NOMO-1 (cell line): ENCODE measurements at regions not wholly inside any gene's neighbourhood (a gene's known extent, or its start where the extent isn't known, plus 50 kb on each side); places are given as distances from the start of the nearest gene placed in this dataset.

Experiments
- DNase-seq, 2 experiments: peaks; one replicate each; lab custom pipeline; 2025; ENCODE audit not compliant: unreplicated experiment in 2 of 2; lab: John Stamatoyannopoulos, UW

GRCh38 chr2:37832590-37833197 is 92.4 kb upstream of the RMDN2 start:
- peak; percentile 46 to 87 for DNase-seq

- DNase-seq: no peak
These were observed 91.7 kb upstream of the RMDN2 start for GRCh38 chr2:37833423-37833822.

GRCh38 chr2:37836270-37836669 is 88.8 kb upstream of the RMDN2 start:
- DNase-seq: no peak

- DNase-seq: no peak
These were observed 88.4 kb upstream of the RMDN2 start for GRCh38 chr2:37836711-37837110.

DNA sequence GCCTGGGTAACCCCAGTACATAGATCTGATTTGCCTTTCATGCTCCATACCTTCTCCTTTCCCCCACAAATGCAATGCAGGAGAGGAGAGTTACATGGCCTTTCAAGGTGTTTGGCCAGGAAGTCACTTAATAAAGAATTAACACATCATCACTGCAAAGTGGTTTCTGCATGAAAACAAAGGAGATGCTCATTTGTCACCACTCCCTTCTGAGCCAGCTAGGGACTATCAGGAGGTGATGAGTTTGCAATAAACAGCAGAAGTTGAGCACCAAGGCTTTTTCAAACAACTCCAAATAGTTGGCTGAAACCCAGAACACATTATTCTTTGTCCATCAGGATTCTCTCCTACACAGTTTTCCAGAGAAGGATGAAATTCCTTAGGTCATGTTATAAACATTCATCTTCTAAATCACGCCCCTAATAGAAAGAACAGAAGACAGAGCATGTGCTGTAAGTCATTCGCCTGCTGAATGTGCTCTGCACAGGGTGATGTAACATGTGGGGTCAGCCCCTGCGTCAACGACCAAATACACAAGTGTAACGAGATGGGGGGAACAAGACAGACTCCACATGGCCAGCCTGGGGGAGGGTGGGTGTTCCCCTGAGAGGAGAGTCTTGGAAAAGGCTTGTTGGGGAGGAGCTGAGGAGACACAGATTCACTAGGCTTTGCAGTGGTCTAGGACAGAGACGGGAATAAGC is 87.3 kb upstream of the RMDN2 start:
- no peak for DNase-seq

DNA sequence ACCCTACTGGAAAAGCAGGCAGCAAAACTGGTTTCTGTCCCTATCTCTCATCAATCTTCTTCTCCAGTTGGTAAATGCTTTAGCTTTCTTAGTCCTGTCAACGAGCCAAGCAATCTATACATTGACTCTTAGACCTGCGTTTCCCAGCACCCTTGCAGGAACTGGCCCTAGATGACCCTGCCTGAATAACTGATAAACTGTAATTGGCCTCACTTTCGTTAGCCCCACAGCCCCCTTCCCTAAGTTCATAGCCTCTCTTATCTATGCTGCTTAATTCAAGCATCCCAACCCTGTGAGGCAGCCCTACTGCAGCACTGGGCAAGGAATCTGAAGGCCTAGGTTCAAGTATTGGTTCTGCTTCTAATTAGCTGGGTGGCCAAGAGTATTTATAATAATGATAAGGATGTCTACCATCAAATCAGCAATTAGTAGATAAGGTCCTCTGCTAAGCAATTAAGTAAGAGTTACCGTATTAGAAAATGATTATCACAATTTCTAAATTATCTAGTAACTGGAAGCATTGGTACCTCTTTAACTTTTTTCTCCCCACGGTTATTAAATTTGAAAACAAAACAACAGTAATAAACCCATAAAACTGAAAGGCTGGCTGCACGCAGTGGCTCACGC is 86.4 kb upstream of the RMDN2 start:
- no peak for DNase-seq

DNA sequence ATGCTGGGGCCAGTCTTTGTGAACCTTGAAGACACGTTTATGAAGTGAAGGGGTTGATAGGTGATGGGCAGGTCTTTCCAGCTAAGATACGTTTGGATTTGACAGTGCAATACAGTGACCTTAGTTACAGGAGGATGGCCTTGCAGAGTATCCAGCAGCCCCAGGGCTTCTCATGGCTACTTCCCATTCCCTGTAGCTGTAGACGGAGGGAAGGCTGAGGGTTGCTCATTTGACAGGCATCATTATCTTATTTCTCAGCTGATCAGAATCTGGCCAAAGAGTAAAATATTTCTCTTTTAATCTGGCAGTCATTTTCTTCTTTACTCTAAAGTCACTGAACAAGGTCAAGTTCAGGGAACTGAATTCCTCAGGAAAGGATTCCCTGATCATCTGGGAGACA is 85.1 kb upstream of the RMDN2 start:
- DNase-seq: no peak

GRCh38 chr2:37842732-37843440 is 82.2 kb upstream of the RMDN2 start:
- no peak for DNase-seq

- DNase-seq: no peak
These were observed 81.5 kb upstream of the RMDN2 start for GRCh38 chr2:37843556-37843955.

GRCh38 chr2:37846207-37846606 is 78.9 kb upstream of the RMDN2 start:
- DNase-seq: no peak

DNA sequence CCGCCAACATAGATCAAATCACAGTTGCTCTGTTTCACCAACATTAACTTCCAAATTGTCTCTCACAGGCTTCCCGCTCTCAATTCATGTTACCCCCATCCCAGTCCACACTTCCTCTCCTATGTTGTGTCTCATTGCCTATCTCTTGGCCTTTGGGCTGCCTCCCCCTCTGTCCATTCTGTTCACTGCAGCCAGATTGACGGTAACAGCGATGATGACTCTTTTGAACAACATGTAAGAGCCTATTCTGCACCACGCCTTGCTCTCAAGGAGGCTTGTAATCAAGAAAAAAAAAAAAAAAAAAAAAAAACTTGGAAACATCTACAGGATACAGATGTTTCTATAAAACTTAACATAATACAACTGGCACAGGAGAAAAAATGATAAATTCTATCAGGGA is 77.3 kb upstream of the RMDN2 start:
- no peak for DNase-seq

DNA sequence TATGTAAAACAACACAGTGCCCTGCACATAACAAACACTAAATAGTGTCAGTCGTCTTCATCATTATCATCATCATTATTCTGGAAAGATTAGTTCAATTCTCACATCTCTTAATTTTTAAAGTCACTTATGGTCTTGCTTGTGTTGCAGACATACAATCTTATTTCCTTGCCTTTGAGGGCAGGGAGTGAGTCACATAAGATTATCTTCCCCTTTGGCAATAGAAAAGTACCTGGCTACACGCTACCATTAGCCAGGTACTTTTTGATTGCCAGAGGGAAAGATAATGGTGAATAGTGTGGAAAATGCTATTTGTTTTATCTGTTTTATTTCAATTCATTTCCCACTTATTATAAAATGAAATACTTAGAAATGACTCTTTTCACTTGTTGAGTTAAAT is 76.6 kb upstream of the RMDN2 start:
- DNase-seq: no peak

DNA sequence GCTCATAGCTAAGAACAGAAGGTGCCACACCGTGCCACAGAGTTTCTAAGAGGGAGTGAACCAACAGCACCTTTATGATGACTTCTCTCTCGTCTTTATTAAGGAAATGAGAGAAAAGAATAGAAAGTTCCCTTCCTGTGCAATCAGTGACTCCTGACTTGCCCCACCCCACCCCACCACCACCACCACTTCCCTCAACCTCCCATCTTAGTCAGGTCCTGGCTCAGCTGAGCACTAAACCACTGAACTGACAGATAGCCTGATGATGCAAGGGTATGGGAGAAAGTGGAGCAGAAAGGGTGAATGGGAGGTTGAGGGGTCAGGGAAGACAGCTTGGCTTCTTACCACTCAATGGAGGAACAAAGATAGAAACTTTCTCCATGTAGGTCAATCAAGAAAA is 75.2 kb upstream of the RMDN2 start:
- peak; percentile 45 to 50 for DNase-seq

- no peak for DNase-seq
These were observed 73.7 kb upstream of the RMDN2 start for GRCh38 chr2:37851428-37851827.

DNA sequence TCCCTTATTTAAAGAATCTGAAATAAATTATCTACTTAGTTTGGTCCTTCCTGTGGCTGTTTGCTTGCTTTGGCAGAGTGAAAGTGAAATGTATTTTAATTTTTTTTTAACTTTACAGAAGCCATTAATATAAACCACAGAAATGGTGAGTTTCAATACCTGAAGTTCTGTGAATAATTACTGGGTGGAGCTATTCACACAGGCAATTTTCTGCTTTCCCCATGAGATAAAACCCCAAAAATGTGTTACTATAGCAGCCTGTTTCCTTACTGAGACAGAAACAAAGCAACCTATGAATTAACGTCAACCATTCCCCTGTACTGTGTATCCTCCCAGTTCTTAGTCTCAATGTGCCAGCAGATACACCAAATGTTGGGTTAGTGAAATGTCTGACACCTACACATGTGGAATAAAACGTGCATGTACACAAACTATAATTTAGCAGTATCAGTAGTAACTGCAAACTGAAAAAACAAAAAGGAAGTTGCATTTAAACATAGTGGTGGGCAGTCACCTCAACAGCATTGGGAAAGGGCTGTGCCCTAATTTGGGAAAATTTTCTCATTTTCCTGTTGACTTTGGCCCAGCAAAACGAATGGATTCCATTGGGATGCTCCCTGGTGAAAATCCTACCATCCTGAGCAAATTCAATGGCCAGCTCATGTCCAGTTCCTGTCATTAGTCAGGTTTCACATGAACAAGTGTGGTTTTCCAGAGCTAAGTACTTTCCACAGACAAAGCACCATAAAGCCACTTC is 73.1 kb upstream of the RMDN2 start:
- DNase-seq: peak in 1 of 2 experiments; percentile 26

DNA sequence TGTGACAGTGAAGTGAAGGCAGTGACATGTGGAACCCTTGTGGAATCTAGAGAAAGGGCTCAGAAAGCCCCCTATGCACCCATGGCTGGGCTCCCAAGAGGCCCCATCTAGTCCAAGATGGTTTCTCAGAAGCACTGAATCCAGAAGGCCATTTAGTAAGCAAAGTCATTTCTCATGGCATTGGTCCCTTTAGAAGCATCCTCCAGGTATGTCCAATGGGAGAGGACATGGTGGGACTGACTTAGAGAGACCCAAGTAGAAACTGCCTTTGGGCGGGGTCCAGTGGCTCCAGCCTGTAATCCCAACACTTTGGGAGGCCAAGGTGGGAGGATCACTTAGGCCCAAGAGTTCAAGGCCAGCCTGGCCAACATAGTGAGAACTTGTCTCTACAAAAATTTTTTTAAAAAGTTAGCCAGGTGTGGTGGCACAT is 72.5 kb upstream of the RMDN2 start:
- no peak for DNase-seq

- DNase-seq: no peak
These were observed 70.3 kb upstream of the RMDN2 start for GRCh38 chr2:37854676-37855282.

GRCh38 chr2:37855283-37856041 is 69.6 kb upstream of the RMDN2 start:
- peak; percentile 33 to 44 for DNase-seq

- no peak for DNase-seq
These were observed 68.9 kb upstream of the RMDN2 start for GRCh38 chr2:37856101-37856751.
